GM13976 (cell line): ENCODE measurements at regions not wholly inside any gene's neighbourhood (a gene's known extent, or its start where the extent isn't known, plus 50 kb on each side); places are given as distances from the start of the nearest gene placed in this dataset.

Experiments
- DNase-seq: peaks from one replicate; pipeline ENCODE4 v3.0.0; 2012; ENCODE audit warnings: low spot score
- CTCF ChIP-seq: IDR thresholded peaks from 2 replicates; pipeline ENCODE4 v1.5.1; 2012; ENCODE audit warnings: borderline replicate concordance, mild to moderate bottlenecking; ENCODE audit not compliant: insufficient read depth; ENCODE audit errors: extremely low read depth, missing control alignments, control extremely low read depth
- in situ Hi-C: fragments of 300-500 bp; cut with MboI; formaldehyde crosslinking; loops from one replicate; pipeline ENCODE4 v1.12.0; 2022; ENCODE audit warnings: low sequenced_read_pairs, mixed read lengths, inconsistent platforms; ENCODE audit not compliant: unreplicated experiment

GRCh38 chr5:74266836-74267235, 373.7 kb downstream of the ENC1 start:
- DNase-seq, result no peak
- in situ Hi-C loops, result no loop called here

GRCh38 chr5:74266132-74266531, 374.4 kb downstream of the ENC1 start:
- TF ChIP-seq CTCF, result no peak
- in situ Hi-C loops, result no loop called here
- DNase-seq, result no peak

More at GRCh38 chr5:74266836-74267235, 373.7 kb downstream of the ENC1 start:
- no peak for TF ChIP-seq CTCF

GRCh38 chr5:74262544-74263207, 377.9 kb downstream of the ENC1 start:
- DNase-seq, result no peak
- no peak for TF ChIP-seq CTCF
- in situ Hi-C loops, result no loop called here

- DNase-seq, result no peak
- in situ Hi-C loops, result no loop called here
These were observed 378.7 kb downstream of the ENC1 start for GRCh38 chr5:74261866-74262265.

GRCh38 chr5:74261421-74261820, 379.1 kb downstream of the ENC1 start:
- no peak for TF ChIP-seq CTCF
- in situ Hi-C loops, result no loop called here
- DNase-seq, result no peak

More at GRCh38 chr5:74261866-74262265, 378.7 kb downstream of the ENC1 start:
- no peak for TF ChIP-seq CTCF

GRCh38 chr5:74259572-74259971, 381.0 kb downstream of the ENC1 start:
- TF ChIP-seq CTCF, result no peak
- no peak for DNase-seq
- in situ Hi-C loops, result no loop called here
